OCI-LY1 (cell line): ENCODE measurements at regions not wholly inside any gene's neighbourhood (a gene's known extent, or its start where the extent isn't known, plus 50 kb on each side); places are given as distances from the start of the nearest gene placed in this dataset.

Experiments
- H2AFZ ChIP-seq: fragments of 200-600 bp; sonication (generic), shearing (Covaris generic); 2 replicates; pipeline ENCODE4 v1.6.0; 2014; ENCODE audit warnings: antibody characterized with exemption, mild to moderate bottlenecking, low read length
- H3F3A ChIP-seq: fragments of 200-600 bp; sonication (generic), shearing (Covaris generic); 2 replicates; pipeline ENCODE4 v1.6.0; 2014; ENCODE audit warnings: mild to moderate bottlenecking, antibody characterized with exemption, low read length, moderate library complexity; ENCODE audit not compliant: insufficient read depth
- H3K27ac ChIP-seq: fragments of 200-600 bp; sonication (generic); 2 replicates; pipeline ENCODE4 v1.5.1; 2014; ENCODE audit warnings: low read length, mixed run types, mild to moderate bottlenecking, low read depth; ENCODE audit not compliant: poor library complexity, severe bottlenecking
- H3K27me3 ChIP-seq: fragments of 200-600 bp; sonication (generic); 2 replicates; pipeline ENCODE4 v1.6.0; 2014; ENCODE audit warnings: antibody characterized with exemption, mild to moderate bottlenecking, low read length, moderate library complexity; ENCODE audit not compliant: insufficient read depth
- H3K36me3 ChIP-seq: fragments of 200-600 bp; sonication (generic); 2 replicates; pipeline ENCODE4 v1.6.1; 2014; ENCODE audit warnings: mild to moderate bottlenecking, antibody characterized with exemption, low read length, moderate library complexity, mixed read lengths; ENCODE audit not compliant: insufficient read depth
- H3K4me1 ChIP-seq: fragments of 200-600 bp; sonication (generic); 2 replicates; pipeline ENCODE4 v1.5.1; 2014; ENCODE audit warnings: mild to moderate bottlenecking, low read length, moderate library complexity; ENCODE audit not compliant: insufficient read depth, severe bottlenecking
- H3K4me2 ChIP-seq: fragments of 200-600 bp; sonication (generic), shearing (Covaris generic); 2 replicates; pipeline ENCODE4 v1.6.1; 2014; ENCODE audit warnings: low read length
- H3K4me3 ChIP-seq: fragments of 200-600 bp; sonication (generic); 2 replicates; pipeline ENCODE4 v1.5.1; 2014; ENCODE audit warnings: low read length, low read depth, mild to moderate bottlenecking, mixed read lengths; ENCODE audit not compliant: poor library complexity, severe bottlenecking
- H3K79me2 ChIP-seq: fragments of 200-600 bp; shearing (Covaris generic); 2 replicates; pipeline ENCODE4 v1.6.1; 2016; ENCODE audit warnings: mixed run types, low read length, mixed read lengths; ENCODE audit not compliant: insufficient read depth
- H3K9ac ChIP-seq: fragments of 200-600 bp; sonication (generic), shearing (Covaris generic); 2 replicates; pipeline ENCODE4 v1.6.1; 2014; ENCODE audit warnings: mild to moderate bottlenecking, low read length, mixed read lengths
- H3K9me2 ChIP-seq: fragments of 200-600 bp; sonication (generic), shearing (Covaris generic); 2 replicates; pipeline ENCODE4 v1.6.1; 2014; ENCODE audit warnings: low read depth, mild to moderate bottlenecking, low read length, mixed read lengths
- H3K9me3 ChIP-seq: fragments of 200-600 bp; shearing (Covaris generic); 2 replicates; pipeline ENCODE4 v1.6.1; 2014; ENCODE audit warnings: low read length, mixed read lengths
- H4K20me1 ChIP-seq: fragments of 200-600 bp; sonication (generic), shearing (Covaris generic); 2 replicates; pipeline ENCODE4 v1.6.0; 2016; ENCODE audit warnings: mild to moderate bottlenecking, low read length; ENCODE audit not compliant: insufficient read depth
- CTCF ChIP-seq: fragments of 200-600 bp; sonication (generic), shearing (Covaris generic); IDR thresholded peaks from 2 replicates; pipeline ENCODE4 v1.5.1; 2017; ENCODE audit warnings: mild to moderate bottlenecking, antibody characterized with exemption, low read length, moderate library complexity, mixed read lengths
- EZH2 ChIP-seq: fragments of 200-600 bp; sonication (generic), shearing (Covaris generic); IDR thresholded peaks from 2 replicates; pipeline ENCODE4 v1.8.0; 2017; ENCODE audit warnings: borderline replicate concordance, mixed run types, mild to moderate bottlenecking, antibody characterized with exemption, low read length, moderate library complexity, mixed read lengths

- no peak for TF ChIP-seq EZH2
- TF ChIP-seq CTCF, result no peak
- 0 out of 2 replicates have a peak, but pooled peaks cover 3% of the 10 kb centered on the region for H3K9me3 ChIP-seq
- no peak overlapping the region for H3K4me3 ChIP-seq
- no peak overlapping the region for H3K4me2 ChIP-seq
- H3K9ac ChIP-seq, result no peak overlapping the region
- no peaks in the 10 kb centered on the region for H3F3A ChIP-seq
- no peaks in the 10 kb centered on the region for H3K9me2 ChIP-seq
- H3K79me2 ChIP-seq, result no peaks in the 10 kb centered on the region
- H3K4me1 ChIP-seq, result no peaks in the 10 kb centered on the region
- H3K36me3 ChIP-seq, result no peaks in the 10 kb centered on the region
- no peak overlapping the region for H2AFZ ChIP-seq
- no peaks in the 10 kb centered on the region for H3K27me3 ChIP-seq
- no peaks in the 10 kb centered on the region for H4K20me1 ChIP-seq
- no peak overlapping the region for H3K27ac ChIP-seq
These were observed 274.2 kb upstream of the CCNH start for GRCh38 chr5:87686975-87687374.

- no peak overlapping the region for H3K9ac ChIP-seq
- H3K79me2 ChIP-seq, result no peaks in the 10 kb centered on the region
- H2AFZ ChIP-seq, result no peak overlapping the region
- no peak for TF ChIP-seq EZH2
- TF ChIP-seq CTCF, result no peak
- H3K27ac ChIP-seq, result no peak overlapping the region
- H3K4me3 ChIP-seq, result no peak overlapping the region
- H4K20me1 ChIP-seq, result no peaks in the 10 kb centered on the region
- no peaks in the 10 kb centered on the region for H3K27me3 ChIP-seq
- H3K9me2 ChIP-seq, result no peaks in the 10 kb centered on the region
- no peak overlapping the region for H3K4me2 ChIP-seq
- H3K36me3 ChIP-seq, result no peaks in the 10 kb centered on the region
- H3K9me3 ChIP-seq, result 0 out of 2 replicates have a peak, but pooled peaks cover 3% of the 10 kb centered on the region
- H3F3A ChIP-seq, result no peaks in the 10 kb centered on the region
- no peaks in the 10 kb centered on the region for H3K4me1 ChIP-seq
These were observed 273.3 kb upstream of the CCNH start for GRCh38 chr5:87686018-87686417.

- Histone ChIP-seq H3K9me3 (no peaks in the 10 kb centered on the region), H3K4me3 (no peak overlapping the region), H3K79me2 (no peaks in the 10 kb centered on the region), H2AFZ (no peak overlapping the region), H3K9me2 (no peaks in the 10 kb centered on the region), H3K4me2 (no peak overlapping the region), H3K27me3 (no peaks in the 10 kb centered on the region), H3K27ac (no peak overlapping the region), H3K36me3 (no peaks in the 10 kb centered on the region), H3K4me1 (no peaks in the 10 kb centered on the region), H4K20me1 (no peaks in the 10 kb centered on the region), H3F3A (no peaks in the 10 kb centered on the region), H3K9ac (no peak overlapping the region)
- no peak for TF ChIP-seq EZH2
- TF ChIP-seq CTCF, result no peak
These were observed 261.5 kb upstream of the CCNH start for GRCh38 chr5:87674235-87674634.
